ENCODE measurements at regions not wholly inside any gene's neighbourhood (a gene's known extent, or its start where the extent isn't known, plus 50 kb on each side); places are given as distances from the start of the nearest gene placed in this dataset.
"Not testable (repeated sequence)": the region's sequence is repeated elsewhere in the genome, so short reads cannot be mapped to it uniquely, and the experiment has no call there.

GRCh38 chr14:101256266-101256665 lies 305.0 kb upstream of the DIO3 start:
- H3K4me3 ChIP-seq (ENCODE audit: low read depth, low read length), result no peak overlapping the region
- DNase-seq (ENCODE audit: low read depth), result no peak

GRCh38 chr14:101257551-101257950 lies 303.7 kb upstream of the DIO3 start:
- H3K4me3 ChIP-seq (ENCODE audit: low read depth, low read length), result no peak overlapping the region
- DNase-seq (ENCODE audit: low read depth), result no peak

GRCh38 chr14:101259748-101260147 lies 301.5 kb upstream of the DIO3 start:
- DNase-seq (ENCODE audit: low read depth), result no peak
- no peak overlapping the region for H3K4me3 ChIP-seq (ENCODE audit: low read depth, low read length)

- H3K4me3 ChIP-seq (ENCODE audit: low read depth, low read length); DNase-seq (ENCODE audit: low read depth): not testable (repeated sequence)
Observed at GRCh38 chr14:101266441-101266840, 294.9 kb upstream of the DIO3 start.

GRCh38 chr14:101273091-101273490 lies 288.2 kb upstream of the DIO3 start:
- no peak overlapping the region for H3K4me3 ChIP-seq (ENCODE audit: low read depth, low read length)
- DNase-seq (ENCODE audit: low read depth), result no peak

GRCh38 chr14:101276309-101277091 lies 284.8 kb upstream of the DIO3 start:
- H3K4me3 ChIP-seq (ENCODE audit: low read depth, low read length), result no peak overlapping the region
- DNase-seq (ENCODE audit: low read depth), result no peak

- H3K4me3 ChIP-seq (ENCODE audit: low read depth, low read length), result no peak overlapping the region
- DNase-seq (ENCODE audit: low read depth), result no peak
Observed at GRCh38 chr14:101282418-101282817, 278.9 kb upstream of the DIO3 start.

- H3K4me3 ChIP-seq (ENCODE audit: low read depth, low read length), result no peak overlapping the region
- no peak for DNase-seq (ENCODE audit: low read depth)
Observed at GRCh38 chr14:101284711-101285110, 276.6 kb upstream of the DIO3 start.

GRCh38 chr14:101286271-101287018 lies 274.9 kb upstream of the DIO3 start:
- no peak overlapping the region for H3K4me3 ChIP-seq (ENCODE audit: low read depth, low read length)
- no peak for DNase-seq (ENCODE audit: low read depth)

GRCh38 chr14:101288436-101289229 lies 272.7 kb upstream of the DIO3 start:
- H3K4me3 ChIP-seq (ENCODE audit: low read depth, low read length), result no peak overlapping the region

GRCh38 chr14:101289230-101289690 lies 272.0 kb upstream of the DIO3 start:
- DNase-seq (ENCODE audit: low read depth), result no peak
- H3K4me3 ChIP-seq (ENCODE audit: low read depth, low read length), result no peak overlapping the region

More at GRCh38 chr14:101288436-101289229, 272.7 kb upstream of the DIO3 start:
- no peak for DNase-seq (ENCODE audit: low read depth)

- DNase-seq (ENCODE audit: low read depth), result no peak
- no peak overlapping the region for H3K4me3 ChIP-seq (ENCODE audit: low read depth, low read length)
Observed at GRCh38 chr14:101289911-101290310, 271.4 kb upstream of the DIO3 start.

GRCh38 chr14:101290611-101291010 lies 270.7 kb upstream of the DIO3 start:
- DNase-seq (ENCODE audit: low read depth), result no peak
- no peak overlapping the region for H3K4me3 ChIP-seq (ENCODE audit: low read depth, low read length)

GRCh38 chr14:101291390-101291789 lies 269.9 kb upstream of the DIO3 start:
- DNase-seq (ENCODE audit: low read depth), result no peak
- no peak overlapping the region for H3K4me3 ChIP-seq (ENCODE audit: low read depth, low read length)

- DNase-seq (ENCODE audit: low read depth), result no peak
- H3K4me3 ChIP-seq (ENCODE audit: low read depth, low read length), result no peak overlapping the region
Observed at GRCh38 chr14:101292448-101292847, 268.8 kb upstream of the DIO3 start.

- H3K4me3 ChIP-seq (ENCODE audit: low read depth, low read length), result no peak overlapping the region
- DNase-seq (ENCODE audit: low read depth), result no peak
Observed at GRCh38 chr14:101293605-101294004, 267.7 kb upstream of the DIO3 start.

GRCh38 chr14:101294136-101294535 lies 267.2 kb upstream of the DIO3 start:
- DNase-seq (ENCODE audit: low read depth), result no peak
- no peak overlapping the region for H3K4me3 ChIP-seq (ENCODE audit: low read depth, low read length)

GRCh38 chr14:101299781-101300180 lies 261.5 kb upstream of the DIO3 start:
- not testable (repeated sequence) for DNase-seq (ENCODE audit: low read depth); H3K4me3 ChIP-seq (ENCODE audit: low read depth, low read length)

GRCh38 chr14:101301011-101301410 lies 260.3 kb upstream of the DIO3 start:
- no peak for DNase-seq (ENCODE audit: low read depth)
- no peak overlapping the region for H3K4me3 ChIP-seq (ENCODE audit: low read depth, low read length)

- not testable (repeated sequence) for DNase-seq (ENCODE audit: low read depth)
Observed at GRCh38 chr14:101307162-101307561, 254.1 kb upstream of the DIO3 start.

More at GRCh38 chr14:101307162-101307561, 254.1 kb upstream of the DIO3 start:
- H3K4me3 ChIP-seq (ENCODE audit: low read depth, low read length), result not testable (repeated sequence)

Data from skeletal muscle cell (primary cell).